ENCODE measurements at regions not wholly inside any gene's neighbourhood (a gene's known extent, or its start where the extent isn't known, plus 50 kb on each side); places are given as distances from the start of the nearest gene placed in this dataset.

DNA sequence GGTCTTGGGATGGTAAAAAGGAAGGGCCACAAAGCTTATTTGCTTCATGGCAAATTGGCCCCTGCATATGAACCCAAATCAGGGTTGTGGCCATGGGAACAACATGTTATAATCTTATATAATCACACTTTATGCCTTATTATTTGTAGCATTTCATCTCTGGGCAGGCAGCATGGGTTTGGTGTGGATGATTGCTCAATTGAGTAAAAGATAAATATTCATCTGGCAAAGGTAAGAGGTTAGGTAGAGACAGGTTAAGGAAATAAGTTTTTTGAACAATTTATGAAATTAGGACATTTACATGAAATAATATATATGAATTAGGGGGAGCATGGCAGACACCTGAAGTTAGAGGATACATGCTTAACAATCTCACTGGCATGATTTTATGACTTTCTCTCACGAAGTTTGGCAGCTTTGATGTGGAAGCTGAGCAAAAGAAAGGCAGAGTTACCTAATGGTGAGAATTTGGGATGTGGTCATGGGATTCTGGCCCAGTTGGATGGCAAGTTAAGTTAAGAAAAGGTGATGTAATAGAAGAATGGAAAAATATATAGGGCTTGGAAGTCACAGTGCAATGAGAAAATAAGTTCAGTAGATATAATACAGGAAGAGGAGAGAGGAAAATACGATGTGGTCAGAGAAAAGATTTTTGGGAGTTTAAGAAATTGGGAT is 88.1 kb upstream of the FAM3C start:
- TF ChIP-seq, protein P1, sequence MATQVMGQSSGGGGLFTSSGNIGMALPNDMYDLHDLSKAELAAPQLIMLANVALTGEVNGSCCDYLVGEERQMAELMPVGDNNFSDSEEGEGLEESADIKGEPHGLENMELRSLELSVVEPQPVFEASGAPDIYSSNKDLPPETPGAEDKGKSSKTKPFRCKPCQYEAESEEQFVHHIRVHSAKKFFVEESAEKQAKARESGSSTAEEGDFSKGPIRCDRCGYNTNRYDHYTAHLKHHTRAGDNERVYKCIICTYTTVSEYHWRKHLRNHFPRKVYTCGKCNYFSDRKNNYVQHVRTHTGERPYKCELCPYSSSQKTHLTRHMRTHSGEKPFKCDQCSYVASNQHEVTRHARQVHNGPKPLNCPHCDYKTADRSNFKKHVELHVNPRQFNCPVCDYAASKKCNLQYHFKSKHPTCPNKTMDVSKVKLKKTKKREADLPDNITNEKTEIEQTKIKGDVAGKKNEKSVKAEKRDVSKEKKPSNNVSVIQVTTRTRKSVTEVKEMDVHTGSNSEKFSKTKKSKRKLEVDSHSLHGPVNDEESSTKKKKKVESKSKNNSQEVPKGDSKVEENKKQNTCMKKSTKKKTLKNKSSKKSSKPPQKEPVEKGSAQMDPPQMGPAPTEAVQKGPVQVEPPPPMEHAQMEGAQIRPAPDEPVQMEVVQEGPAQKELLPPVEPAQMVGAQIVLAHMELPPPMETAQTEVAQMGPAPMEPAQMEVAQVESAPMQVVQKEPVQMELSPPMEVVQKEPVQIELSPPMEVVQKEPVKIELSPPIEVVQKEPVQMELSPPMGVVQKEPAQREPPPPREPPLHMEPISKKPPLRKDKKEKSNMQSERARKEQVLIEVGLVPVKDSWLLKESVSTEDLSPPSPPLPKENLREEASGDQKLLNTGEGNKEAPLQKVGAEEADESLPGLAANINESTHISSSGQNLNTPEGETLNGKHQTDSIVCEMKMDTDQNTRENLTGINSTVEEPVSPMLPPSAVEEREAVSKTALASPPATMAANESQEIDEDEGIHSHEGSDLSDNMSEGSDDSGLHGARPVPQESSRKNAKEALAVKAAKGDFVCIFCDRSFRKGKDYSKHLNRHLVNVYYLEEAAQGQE (IDR thresholded peaks at IDR 0.05; ENCODE audit: insufficient read depth in 1 of 2, low read depth in 2 of 2, low read length in 1 of 2) = no peak
- TF ChIP-seq, protein P2, sequence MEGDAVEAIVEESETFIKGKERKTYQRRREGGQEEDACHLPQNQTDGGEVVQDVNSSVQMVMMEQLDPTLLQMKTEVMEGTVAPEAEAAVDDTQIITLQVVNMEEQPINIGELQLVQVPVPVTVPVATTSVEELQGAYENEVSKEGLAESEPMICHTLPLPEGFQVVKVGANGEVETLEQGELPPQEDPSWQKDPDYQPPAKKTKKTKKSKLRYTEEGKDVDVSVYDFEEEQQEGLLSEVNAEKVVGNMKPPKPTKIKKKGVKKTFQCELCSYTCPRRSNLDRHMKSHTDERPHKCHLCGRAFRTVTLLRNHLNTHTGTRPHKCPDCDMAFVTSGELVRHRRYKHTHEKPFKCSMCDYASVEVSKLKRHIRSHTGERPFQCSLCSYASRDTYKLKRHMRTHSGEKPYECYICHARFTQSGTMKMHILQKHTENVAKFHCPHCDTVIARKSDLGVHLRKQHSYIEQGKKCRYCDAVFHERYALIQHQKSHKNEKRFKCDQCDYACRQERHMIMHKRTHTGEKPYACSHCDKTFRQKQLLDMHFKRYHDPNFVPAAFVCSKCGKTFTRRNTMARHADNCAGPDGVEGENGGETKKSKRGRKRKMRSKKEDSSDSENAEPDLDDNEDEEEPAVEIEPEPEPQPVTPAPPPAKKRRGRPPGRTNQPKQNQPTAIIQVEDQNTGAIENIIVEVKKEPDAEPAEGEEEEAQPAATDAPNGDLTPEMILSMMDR (IDR thresholded peaks at IDR 0.05) = no peak
- TF ChIP-seq POLR2AphosphoS5 (IDR thresholded peaks at IDR 0.05; ENCODE audit: low read depth, low read length) (no peak), SIN3A (IDR thresholded peaks at IDR 0.05; ENCODE audit: borderline replicate concordance, insufficient read depth, low read depth, low read length) (no peak), TCF7L2 (IDR thresholded peaks at IDR 0.05; ENCODE audit: low read depth, low read length) (no peak)
